Lung (tissue), 11 donors: ENCODE measurements at regions not wholly inside any gene's neighbourhood (a gene's known extent, or its start where the extent isn't known, plus 50 kb on each side); places are given as distances from the start of the nearest gene placed in this dataset.
"Not testable (repeated sequence)": the region's sequence is repeated elsewhere in the genome, so short reads cannot be mapped to it uniquely, and the experiment has no call there.

ENCODE experiments used
- ATAC-seq: fragments of 200-7000 bp; cut with Tn5 transposase; one replicate; pipeline ENCODE4 v1.9.1; 2020; ENCODE audit warnings: moderate number of reproducible peaks; ENCODE audit not compliant: insufficient read depth, low FRiP score
- DNase-seq, 3 donors: peaks; one replicate each; pipeline ENCODE4 v3.0.0-alpha.2; 2013 to 2017
- H3K27ac ChIP-seq, 2 donors: one replicate each; pipeline ENCODE4 v1.5.1; 2013; ENCODE audit warnings: mild to moderate bottlenecking in 2 of 2, moderate library complexity in 2 of 2, control low read depth in 1 of 2, inconsistent platforms in 1 of 2, low read depth in 1 of 2, low read length in 1 of 2
- H3K27me3 ChIP-seq, 3 donors: one replicate each; pipeline ENCODE4 v1.5.1; 2013; ENCODE audit warnings: low read length in 2 of 3; ENCODE audit not compliant: control insufficient read depth in 3 of 3, insufficient read depth in 3 of 3
- H3K36me3 ChIP-seq, 4 donors: one replicate each; pipeline ENCODE4 v1.5.1; 2013; ENCODE audit warnings: low read length in 4 of 4, mild to moderate bottlenecking in 1 of 4, moderate library complexity in 1 of 4; ENCODE audit not compliant: control insufficient read depth in 4 of 4, insufficient read depth in 4 of 4
- H3K4me1 ChIP-seq, 5 donors: one replicate each; pipeline ENCODE4 v1.5.1; 2013; ENCODE audit warnings: low read length in 5 of 5, mild to moderate bottlenecking in 2 of 5, moderate library complexity in 1 of 5; ENCODE audit not compliant: control insufficient read depth in 5 of 5, insufficient read depth in 5 of 5
- H3K4me3 ChIP-seq: one replicate; pipeline ENCODE4 v1.5.1; 2013; ENCODE audit warnings: mild to moderate bottlenecking, control low read depth, moderate library complexity
- H3K9ac ChIP-seq, 2 donors: one replicate each; pipeline ENCODE4 v1.5.1; 2013; ENCODE audit warnings: low read length in 2 of 2, control low read depth in 1 of 2; ENCODE audit not compliant: insufficient read depth in 1 of 2
- H3K9me3 ChIP-seq, 4 donors: one replicate each; pipeline ENCODE4 v1.5.1; 2013; ENCODE audit warnings: low read length in 3 of 4, mild to moderate bottlenecking in 1 of 4, moderate library complexity in 1 of 4; ENCODE audit not compliant: control insufficient read depth in 4 of 4, insufficient read depth in 3 of 4
- WGBS, 2 donors: extraction: QIAGEN DNeasy Blood & Tissue Kit; methylation state at CpG; one replicate each; pipeline ENCODE4 v1.1.7; 2013; 5-methylcytosine and 5-hydroxymethylcytosine counted together
- TF ChIP-seq, protein P1 (sequence below): IDR thresholded peaks from 2 replicates; pipeline ENCODE4 v1.5.1; 2012; ENCODE audit warnings: mild to moderate bottlenecking; ENCODE audit errors: control extremely low read depth, extremely low read depth
- donor health status: control.
- donor health status: control.
- donor health status: Bipolar disorder and iron deficiency.
- donor health status: healthy.
- donor health status: DM: yes; HTN: yes; CAD: no.

DNA sequence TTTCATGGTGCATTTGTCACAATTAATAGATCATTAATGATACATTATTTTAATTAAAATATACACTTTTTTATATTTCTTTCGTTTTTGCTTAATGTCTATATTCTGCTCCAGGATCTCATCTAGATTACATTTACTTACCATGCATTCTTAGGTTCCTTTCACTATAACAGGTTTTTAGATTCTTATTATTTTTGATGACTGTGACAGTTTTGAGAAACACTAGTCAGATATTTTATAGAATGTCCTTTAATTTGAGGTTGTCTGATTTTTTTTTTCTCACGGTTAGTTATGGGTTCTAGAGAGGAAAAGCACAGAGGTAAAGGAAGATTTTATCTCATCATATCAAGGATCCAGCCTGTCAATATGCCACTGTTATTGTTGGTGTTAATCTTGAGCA, 595.8 kb upstream of the BCHE start:
- TF ChIP-seq, protein P1, sequence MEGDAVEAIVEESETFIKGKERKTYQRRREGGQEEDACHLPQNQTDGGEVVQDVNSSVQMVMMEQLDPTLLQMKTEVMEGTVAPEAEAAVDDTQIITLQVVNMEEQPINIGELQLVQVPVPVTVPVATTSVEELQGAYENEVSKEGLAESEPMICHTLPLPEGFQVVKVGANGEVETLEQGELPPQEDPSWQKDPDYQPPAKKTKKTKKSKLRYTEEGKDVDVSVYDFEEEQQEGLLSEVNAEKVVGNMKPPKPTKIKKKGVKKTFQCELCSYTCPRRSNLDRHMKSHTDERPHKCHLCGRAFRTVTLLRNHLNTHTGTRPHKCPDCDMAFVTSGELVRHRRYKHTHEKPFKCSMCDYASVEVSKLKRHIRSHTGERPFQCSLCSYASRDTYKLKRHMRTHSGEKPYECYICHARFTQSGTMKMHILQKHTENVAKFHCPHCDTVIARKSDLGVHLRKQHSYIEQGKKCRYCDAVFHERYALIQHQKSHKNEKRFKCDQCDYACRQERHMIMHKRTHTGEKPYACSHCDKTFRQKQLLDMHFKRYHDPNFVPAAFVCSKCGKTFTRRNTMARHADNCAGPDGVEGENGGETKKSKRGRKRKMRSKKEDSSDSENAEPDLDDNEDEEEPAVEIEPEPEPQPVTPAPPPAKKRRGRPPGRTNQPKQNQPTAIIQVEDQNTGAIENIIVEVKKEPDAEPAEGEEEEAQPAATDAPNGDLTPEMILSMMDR = no peak
- H3K4me3 ChIP-seq = no peak overlapping the region
- DNase-seq = no peak

DNA sequence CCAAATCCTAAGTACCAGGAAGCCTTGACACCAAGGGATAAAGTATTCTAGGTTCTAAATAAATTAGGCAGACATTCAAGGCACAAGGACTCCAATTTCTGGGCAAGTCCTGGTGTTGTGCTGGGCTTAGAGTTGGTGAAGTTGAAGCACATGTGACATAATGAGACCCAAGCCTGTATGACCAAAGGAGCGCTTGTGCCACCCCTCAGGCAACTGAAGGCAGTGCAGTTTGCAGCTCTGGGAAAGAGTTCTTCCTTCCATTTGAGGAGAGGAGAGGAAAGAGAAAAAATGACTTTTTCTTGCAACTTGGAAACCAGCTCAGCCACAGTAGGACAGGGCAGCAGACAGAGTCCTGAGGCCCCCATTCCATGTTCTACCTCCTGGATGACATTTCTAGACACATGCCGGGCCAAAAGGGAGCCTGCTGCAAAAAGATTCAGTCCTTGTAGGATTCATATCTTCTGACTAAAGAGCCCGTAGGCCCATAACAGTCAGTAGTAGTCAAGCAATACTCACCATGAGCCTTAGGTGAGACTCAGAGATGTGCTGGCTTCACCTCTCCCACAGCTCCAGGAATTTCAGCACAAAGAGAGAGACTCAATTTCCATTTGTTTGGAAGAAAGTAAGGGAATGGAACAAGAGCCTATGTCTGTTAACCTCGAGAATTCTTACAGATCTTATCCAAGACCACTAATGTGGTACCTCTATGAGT, 588.8 kb upstream of the BCHE start:
- TF ChIP-seq, protein P1 = no peak
- no peaks in the 10 kb centered on the region for H3K4me1 ChIP-seq

More for the DNA sequence above, 595.8 kb upstream of the BCHE start:
- Histone ChIP-seq H3K9me3 (no peaks in the 10 kb centered on the region), H3K9ac (no peak overlapping the region), H3K4me1 (no peaks in the 10 kb centered on the region), H3K27ac (no peak overlapping the region), H3K27me3 (no peaks in the 10 kb centered on the region), H3K36me3 (no peaks in the 10 kb centered on the region)
- 63 to 68% methylated on average over 2 of the region's 2 CpGs for WGBS, 2 donors
- no peak for ATAC-seq

GRCh38 chr3:166425021-166425420, 587.8 kb upstream of the BCHE start:
- Histone ChIP-seq H3K9ac (no peak overlapping the region), H3K4me3 (no peak overlapping the region), H3K27me3 (no peaks in the 10 kb centered on the region), H3K36me3 (no peaks in the 10 kb centered on the region), H3K4me1 (no peaks in the 10 kb centered on the region), H3K9me3 (peaks cover 0 to 6% (median 0%) of the 10 kb centered on the region in 4 donors), H3K27ac (no peak overlapping the region)
- DNase-seq (no peak), ATAC-seq (no peak)
- TF ChIP-seq, protein P1 = no peak

More for the DNA sequence above, 588.8 kb upstream of the BCHE start:
- no peak overlapping the region for H3K4me3 ChIP-seq
- DNase-seq = no peak
- no peak for ATAC-seq
- H3K27me3 ChIP-seq = no peaks in the 10 kb centered on the region
- no peak overlapping the region for H3K9ac ChIP-seq
- H3K27ac ChIP-seq = no peak overlapping the region
- 87 to 91% methylated on average over 4 of the region's 4 CpGs for WGBS, 2 donors
- no peaks in the 10 kb centered on the region for H3K36me3 ChIP-seq
- H3K9me3 ChIP-seq = peaks cover 0 to 6% (median 0%) of the 10 kb centered on the region in 4 donors

DNA sequence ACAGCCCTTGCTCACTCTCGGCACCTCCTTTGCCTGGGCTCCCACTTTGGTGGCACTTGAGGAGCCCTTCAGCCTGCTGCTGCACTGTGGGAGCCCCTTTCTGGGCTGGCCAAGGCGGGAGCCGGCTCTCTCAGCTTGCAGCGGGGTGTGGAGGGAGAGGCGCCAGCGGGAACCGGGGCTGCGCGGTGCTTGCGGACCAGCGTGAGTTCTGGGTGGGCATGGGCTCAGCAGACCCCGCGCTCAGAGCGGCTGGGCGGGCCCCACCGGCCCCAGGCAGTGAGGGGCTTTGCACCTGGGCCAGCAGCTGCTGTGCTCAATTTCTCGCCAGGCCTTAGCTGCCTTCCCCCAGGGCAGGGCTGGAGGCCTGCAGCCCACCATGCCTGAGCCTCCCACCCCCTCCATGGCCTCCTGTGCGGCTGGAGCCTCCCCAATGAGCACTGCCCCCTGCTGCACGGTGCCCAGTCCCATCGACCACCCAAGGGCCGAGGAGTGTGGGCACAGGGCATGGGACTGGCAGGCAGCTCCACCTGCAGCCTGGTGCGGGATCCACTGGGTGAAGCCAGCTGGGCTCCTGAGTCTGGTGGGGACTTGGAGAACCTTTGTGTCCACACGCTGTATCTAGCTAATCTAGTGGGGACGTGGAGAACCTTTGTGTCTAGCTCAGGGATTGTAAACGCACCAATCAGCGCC, 586.7 kb upstream of the BCHE start:
- WGBS, 2 donors = 91 to 93% methylated on average over 24 to 26 of the region's 26 CpGs
- H3K36me3 ChIP-seq, H3K27ac ChIP-seq, H3K27me3 ChIP-seq, DNase-seq, H3K9ac ChIP-seq, ATAC-seq, H3K4me1 ChIP-seq, H3K4me3 ChIP-seq, H3K9me3 ChIP-seq: not testable (repeated sequence)
